GM21390 (cell line): ENCODE measurements at regions not wholly inside any gene's neighbourhood (a gene's known extent, or its start where the extent isn't known, plus 50 kb on each side); places are given as distances from the start of the nearest gene placed in this dataset.
"Not testable (repeated sequence)": the region's sequence is repeated elsewhere in the genome, so short reads cannot be mapped to it uniquely, and the experiment has no call there.

Source experiments
- ATAC-seq: cut with Tn5 transposase; IDR thresholded peaks from one replicate; pipeline ENCODE4 v1.9.1; 2021; ENCODE audit not compliant: unreplicated experiment

DNA sequence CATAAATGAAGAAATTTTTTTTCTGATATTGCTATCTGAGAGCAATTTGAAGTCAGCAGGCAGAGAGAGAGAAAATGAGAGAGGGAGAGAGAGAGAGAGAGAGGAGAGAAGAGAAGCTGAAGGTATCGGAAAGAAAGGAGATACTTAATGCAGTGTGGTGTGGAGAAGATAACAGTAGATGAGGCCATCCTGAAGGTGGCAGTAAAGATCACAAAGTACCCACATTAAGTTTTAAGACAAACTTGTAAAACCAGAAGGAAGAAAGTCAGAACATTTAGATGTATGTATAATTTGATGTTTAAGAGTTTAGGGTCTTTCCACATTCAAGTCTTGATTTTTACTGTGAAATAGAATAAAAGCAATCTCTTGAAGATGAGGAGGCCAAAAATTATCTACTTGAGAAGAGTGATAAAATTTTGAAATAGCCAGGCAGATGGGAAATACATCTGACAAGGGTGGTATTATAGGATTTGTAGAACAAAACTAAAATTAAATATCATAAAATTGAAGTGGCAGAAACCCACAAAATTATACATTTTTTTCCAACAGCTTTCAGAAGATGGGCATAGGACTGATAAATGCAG is 1753.4 kb downstream of the MRPL39 start:
- ATAC-seq = peak; percentile 60

DNA sequence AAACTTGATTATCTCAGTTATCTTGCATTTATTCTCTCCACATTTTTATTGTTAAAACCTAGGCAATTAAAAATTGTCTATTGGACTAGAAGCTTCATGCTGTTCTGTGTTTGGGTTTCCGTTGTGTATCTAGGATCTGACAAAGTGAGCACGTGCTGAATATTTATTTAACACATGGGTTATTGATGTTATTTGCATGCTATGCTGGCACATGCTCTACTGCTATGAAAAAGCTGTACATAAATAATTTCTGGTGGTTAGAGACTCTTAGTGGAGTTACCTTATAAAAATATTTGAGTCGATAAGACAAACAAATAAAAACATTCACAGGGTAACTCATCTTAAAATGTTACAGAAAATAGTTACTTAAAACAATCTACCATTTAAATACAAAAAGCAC is 1769.7 kb downstream of the MRPL39 start:
- no peak for ATAC-seq

DNA sequence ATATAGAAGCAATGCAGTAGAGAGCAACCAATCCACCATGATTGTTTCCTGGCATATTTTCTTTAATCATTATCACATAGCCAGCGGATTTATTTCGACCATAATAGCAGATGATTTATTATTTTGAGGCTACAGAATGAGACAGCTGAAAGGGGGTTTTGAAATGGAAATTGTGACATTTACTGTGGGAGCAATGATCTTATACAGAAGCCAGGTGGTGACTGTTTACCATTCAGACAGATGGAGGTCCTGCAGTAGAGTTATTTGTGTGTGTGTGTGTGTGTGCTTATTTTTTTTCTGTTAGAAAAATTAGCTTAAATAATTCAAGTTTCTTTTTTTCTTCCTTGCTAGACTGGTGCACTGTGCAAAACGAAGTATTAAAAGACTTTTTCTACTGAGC is 1784.5 kb downstream of the MRPL39 start:
- no peak for ATAC-seq

DNA sequence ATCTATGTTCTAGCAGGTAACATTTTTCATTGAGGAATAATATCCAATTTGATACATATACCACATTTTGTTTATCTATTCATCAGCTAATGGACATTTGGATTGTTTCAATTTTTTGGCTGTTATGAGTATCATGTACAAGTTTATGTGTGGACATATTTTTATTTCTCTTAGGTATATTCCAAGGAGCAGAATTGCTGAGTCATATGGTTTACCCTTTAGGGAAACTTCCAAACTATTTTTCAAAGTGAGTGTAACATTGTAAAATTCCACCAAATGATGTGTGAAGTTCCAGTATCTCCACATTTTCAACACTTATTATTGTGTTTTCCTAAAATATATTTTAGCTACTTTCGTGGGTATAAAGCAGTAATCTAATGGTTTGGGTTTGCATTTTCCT is 1789.9 kb downstream of the MRPL39 start:
- ATAC-seq = no peak

DNA sequence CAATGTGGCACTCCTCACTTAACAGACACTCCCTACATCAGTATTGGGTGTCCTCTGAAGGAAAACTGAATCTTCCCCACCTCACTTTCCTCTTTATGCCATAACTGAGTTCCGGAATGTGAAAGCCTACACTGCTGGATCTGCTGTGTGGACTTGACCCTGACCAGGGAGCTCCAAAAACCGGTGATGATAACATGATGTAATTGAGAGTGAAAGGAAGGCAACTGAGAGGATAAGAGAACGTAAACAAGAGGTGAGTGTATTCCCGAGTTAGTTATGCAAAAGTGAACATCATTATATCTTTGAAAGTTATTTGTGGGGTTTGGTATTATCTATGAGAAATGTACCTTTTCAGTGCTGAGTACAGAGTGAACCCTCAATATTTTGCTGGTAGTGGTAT is 1794.8 kb downstream of the MRPL39 start:
- ATAC-seq = no peak

DNA sequence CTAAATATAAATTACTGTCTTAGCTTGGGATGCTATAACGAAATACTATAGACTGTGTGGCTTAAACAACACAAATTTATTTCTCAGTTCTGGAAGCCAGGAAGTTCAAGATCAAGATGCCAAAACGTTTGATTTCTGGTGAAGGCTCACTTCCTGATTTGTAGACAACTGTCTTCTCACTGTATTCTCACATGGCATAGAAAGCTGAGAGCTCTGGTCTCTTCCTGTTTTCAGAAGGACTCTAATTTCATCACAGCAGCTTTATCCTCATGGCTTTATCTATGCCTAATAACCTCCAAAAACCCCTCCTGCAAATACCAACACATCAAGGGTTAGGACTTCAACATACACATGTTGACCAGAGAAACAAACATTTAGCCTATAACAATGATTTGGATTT is 1795.5 kb downstream of the MRPL39 start:
- ATAC-seq = no peak

DNA sequence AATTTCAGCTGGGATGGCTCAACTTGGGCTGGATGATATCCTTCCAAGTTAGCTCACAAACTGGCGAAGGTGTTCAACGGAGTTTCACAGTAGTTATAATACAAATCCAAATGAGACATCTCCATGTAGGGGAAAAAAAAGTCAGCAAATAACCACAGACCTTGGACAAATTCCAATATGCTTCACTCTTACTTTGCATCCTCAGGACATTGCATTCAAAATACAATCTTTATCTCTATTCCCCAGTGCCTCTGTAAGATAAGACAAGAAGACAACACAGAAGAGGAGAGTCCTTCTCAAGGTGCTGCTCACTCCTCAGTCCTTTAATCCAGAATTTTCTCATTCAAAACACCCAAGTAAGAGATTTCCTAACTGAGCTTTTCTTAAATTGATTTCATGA is 1797.7 kb downstream of the MRPL39 start:
- no peak for ATAC-seq

DNA sequence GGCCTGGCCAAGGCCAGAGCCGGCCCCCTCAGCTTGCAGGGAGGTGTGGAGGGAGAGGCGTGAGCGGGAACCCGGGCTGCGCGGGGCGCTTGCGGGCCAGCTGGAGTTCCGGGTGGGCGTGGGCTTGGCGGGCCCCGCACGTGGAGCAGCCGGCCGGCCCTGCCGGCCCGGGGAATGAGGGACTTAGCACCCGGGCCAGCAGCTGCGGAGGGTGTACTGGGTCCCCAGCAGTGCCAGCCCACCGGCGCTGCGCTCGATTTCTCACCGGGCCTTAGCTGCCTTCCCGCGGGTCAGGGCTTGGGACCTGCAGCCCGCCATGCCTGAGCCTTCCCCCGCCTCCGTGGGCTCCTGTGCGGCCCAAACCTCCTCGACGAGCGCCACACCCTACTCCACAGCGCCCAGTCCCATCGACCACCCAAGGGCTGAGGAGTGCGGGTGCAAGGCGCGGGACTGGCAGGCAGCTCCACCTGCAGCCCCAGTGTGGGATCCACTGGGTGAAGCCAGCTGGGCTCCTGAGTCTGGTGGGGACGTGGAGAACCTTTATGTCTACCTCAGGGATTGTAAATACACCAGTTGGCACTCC is 1800.2 kb downstream of the MRPL39 start:
- not testable (repeated sequence) for ATAC-seq

DNA sequence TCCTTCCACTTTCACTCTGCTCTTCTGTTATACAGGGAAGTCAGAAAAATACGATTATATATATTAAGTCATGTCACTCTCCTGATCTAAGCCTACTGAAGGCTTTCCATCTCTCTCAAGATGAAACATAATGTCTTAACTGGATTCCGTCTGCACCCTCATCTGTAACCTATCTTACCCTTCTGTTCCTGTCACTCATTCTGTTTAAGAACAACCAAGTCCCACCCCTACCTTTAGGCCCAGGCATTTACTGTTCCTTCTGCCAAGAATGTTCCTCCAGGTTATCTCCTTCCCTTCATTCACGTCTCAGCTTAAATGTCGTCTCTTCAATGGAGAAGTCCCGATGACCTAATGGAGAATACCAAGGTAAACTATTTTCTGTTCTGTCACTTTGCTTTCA is 1802.4 kb downstream of the MRPL39 start:
- ATAC-seq = no peak

DNA sequence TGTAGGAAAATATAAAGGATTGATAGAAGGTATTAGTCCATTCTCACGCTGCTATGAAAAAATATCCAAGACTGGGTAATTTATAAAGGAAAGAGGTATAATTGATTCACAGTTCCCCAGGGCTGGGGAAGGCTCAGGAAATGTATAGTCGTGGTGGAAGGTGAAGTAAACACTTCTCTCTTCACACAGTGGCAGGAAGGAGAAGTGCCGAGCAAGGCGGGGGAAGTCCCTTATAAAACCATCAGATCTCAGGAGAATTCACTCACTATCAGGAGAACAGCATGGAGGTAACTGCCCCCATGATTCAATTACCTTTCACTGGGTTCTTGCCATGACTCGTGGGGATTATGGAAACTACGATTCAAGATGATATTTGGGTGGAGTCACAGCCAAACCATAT is 1806.0 kb downstream of the MRPL39 start:
- ATAC-seq = no peak

DNA sequence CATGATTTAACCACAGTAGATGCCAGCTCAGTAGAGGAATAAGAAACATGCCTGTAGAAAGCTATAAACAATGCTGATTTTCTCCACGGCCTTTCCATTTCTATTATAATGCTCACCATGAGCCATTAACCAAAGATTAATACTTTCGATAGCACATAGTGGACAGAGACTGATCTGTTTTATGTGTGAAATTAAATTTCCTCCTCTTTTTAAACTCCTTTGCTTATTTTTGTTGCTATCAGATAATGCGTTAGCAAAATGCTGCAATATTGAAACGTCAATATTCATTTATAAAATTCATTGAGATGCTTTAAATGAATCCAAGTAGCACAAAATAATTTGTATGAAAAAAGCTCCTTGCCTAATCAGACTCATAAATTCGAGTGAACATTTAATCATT is 1807.9 kb downstream of the MRPL39 start:
- ATAC-seq = no peak

DNA sequence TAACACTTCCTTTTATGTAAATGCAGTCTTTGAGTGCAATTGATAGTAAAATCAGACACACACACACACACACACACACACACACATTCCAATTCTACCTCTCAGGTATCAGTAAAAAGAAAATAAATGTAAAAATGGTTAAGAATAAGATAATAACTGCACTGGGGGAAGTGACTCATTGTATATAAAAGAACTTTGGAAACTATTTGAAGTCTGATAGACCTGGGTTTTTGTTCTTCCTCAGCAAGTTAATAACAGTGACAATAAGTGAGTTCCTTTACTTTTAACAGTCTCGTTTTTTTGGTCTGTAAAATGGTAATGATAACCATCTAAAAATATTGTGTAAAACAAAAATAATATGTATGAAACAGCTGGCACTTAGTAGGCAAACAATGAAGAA is 1815.0 kb downstream of the MRPL39 start:
- no peak for ATAC-seq

DNA sequence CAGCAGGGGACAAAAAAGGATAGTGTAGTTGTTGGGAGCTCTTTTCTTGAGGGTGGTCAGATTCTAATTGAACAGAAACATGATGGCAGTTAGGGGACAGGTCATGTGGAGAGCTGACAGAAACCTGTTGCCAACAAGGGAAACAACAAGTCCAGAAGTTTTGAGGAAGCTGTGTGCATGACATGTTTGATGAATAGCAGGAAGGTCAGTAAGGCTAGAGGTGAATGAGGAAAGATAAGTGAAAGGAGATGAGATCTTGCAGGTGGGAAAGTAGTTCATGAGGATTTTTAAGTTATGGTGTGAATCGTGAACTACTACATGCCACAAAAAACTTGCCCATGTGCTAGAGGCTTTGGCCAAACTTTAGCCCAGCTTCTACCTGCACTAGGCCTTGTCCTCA is 1817.4 kb downstream of the MRPL39 start:
- no peak for ATAC-seq

DNA sequence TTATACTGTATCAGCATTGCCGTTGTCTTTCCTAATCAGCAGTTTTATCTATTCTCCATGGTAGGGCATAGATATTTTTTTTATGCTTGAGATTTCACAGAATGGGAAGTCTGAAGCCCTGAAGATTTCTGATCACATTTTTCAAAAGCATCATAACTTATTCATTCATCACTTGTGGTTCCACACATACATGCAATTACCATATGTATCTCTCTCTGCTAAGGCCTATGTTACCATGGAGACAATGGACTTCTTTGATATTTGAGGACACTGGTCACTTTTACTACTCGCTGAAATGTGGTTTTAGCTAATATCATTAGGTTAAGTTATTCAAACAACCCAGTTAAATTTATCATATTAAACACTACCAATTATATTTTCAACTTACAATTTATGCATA is 1827.0 kb downstream of the MRPL39 start:
- no peak for ATAC-seq

DNA sequence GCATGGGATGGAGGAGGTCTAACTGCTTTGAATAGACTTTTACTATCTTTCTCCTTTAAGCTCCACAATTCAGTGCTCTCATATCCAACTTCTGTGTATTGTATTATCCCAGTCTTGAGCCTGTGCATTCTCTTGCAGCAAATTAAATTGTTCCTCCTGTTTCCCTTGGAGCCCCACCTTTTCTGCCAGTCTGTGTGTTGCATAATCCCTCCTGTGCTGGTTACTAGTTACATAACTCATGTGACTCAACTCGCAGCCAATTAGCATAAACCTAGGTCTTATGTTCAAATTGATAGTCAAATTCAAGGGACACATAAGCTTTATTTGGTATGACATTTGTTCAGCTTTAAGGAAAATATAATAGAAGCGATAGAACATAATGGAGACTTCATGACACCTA is 1863.5 kb downstream of the MRPL39 start:
- no peak for ATAC-seq

DNA sequence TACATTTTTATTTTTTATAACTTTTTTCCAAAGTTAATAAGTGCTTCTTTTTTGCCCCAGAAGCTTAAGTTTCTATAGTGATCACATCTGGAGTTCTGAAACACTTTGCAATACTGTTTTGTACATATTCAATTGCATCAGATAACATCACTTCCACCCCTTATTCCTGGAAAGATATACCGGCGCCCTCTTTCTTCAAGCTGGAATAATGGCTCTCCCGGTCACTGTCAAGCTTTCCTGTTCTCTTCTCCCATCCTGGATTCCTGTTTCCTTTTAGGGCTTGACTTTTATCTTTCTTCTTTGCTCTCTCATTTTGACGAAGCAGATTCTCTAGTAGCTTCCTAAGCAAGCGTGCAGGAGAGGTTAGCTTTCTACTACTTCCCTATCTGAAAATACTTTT is 1866.8 kb downstream of the MRPL39 start:
- ATAC-seq = no peak

DNA sequence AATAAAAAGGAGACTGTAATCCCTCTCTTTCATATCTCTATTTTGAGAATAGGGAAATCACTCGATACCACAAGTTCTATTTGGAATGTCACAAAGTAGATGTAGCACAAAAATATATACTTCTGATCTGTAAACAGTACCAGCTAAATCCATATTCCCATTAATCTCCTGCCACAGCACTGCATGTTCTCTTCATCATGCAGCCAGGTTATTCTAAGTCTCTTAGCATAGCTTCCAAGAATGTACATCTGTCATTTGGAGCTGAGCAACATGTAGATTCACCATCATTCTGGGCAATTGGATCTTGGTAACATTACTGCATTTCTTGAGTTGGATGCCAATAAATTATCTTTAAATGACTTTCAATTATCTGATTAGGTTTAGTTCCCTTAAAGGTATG is 1874.5 kb downstream of the MRPL39 start:
- no peak for ATAC-seq

DNA sequence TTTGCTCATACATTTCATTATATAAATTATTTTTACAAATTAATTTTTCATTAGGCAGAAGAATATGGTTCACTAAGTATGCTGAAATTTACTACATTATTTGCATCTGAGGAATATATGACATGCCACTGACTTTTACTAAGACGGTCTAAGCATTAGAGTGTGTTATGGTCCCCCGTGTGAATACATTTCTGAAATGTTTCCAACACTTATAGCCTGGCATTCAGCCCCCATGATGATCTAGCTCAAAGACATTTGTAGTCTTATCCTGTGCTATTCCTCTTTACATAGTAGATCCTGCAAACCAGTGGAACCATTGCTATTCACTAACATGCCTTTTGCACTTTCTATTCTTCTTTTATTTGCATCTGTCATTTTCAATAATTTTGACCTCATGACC is 1878.0 kb downstream of the MRPL39 start:
- no peak for ATAC-seq

DNA sequence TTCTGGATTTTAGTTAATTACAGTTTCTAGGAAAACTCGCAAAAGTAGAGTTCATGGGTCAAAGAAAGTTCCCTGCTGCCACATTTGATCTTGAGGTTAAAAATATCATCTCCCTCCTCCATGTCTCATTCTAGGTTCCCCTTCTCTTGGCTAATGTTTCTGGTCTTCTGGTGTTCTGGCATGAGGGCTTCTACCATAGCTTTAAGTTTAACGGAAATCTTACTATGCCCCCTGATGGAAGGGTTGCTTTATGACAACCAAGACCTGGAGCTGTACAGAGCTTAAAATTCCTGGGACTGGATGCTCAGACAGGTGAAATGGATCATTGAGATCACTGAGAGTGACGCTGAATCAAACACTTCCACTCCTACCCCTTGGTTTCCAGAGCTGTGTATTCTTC is 1881.7 kb downstream of the MRPL39 start:
- ATAC-seq = no peak

DNA sequence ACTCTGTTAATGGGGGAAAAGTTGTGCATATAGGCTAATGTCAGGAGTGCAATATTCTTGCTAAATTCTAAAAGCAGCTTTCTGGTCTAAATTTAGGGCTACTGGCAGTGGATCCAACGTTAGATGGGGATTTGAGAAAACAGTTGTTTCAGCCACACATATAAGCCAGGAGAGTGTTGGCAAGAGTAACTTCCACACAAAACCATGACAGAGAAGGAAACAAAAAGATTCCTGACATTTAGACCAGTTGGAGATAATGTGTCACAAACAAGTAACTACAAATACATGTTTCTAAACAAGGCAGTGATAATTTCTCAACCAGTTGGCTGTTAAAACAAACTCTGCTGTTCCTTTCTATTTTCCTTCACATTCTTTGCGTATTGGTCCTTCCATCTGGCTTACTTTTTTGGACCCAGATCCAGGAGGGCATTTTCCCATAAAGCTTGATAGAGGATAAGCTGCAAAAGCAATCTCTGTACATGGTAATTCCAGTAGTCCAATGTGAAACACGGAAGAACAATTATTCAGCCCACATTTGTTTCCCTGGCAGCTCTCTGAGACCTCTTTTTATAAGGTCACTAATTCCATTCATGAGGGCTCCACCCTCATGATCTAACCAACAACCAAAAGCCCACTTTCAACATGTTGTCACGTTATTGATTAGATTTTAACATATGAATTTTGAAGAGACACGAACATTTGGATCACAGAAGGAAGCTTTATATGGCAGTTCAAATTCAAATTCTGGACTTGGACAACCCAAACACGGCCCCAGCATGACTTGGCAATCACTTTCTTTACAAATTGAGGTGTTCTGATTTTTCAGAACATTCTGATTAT is 1888.6 kb downstream of the MRPL39 start:
- ATAC-seq = no peak

DNA sequence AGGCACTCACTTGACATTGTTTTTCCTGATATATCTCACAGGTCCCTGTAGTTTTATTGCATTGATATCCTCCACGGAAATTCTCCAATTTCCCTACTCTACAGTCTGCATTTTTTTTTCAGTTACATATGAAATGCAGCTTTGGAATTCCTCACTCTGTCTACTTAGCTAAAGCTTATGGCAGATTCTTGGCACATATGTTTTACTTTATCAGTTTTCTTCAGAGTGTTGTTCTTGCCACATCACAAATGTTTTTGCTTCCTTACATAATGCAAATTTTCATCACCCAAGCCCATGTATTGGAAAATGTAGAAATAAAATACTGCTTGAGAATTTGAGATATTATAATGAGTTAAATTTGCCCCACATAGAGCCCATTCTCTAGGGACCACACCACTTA is 1895.1 kb downstream of the MRPL39 start:
- ATAC-seq = no peak

DNA sequence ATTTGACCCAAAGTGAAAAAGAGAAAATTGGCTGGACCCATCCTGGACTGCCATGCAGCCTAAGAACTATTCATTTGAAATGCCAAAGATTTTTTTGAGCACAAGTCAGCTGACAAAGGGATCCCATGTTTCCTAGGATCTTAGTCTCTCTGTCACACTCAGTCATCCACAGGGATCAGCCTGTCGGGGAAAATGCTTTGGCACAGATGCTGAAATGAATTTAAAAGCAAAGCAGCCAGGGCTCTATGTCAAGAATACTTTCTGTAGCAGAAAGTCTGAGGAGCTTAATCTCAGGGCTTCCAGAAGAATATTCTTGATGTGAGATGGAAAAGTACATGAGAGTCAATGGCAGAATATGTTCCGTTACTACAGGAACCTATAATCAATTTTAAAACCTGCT is 1900.8 kb downstream of the MRPL39 start:
- no peak for ATAC-seq

DNA sequence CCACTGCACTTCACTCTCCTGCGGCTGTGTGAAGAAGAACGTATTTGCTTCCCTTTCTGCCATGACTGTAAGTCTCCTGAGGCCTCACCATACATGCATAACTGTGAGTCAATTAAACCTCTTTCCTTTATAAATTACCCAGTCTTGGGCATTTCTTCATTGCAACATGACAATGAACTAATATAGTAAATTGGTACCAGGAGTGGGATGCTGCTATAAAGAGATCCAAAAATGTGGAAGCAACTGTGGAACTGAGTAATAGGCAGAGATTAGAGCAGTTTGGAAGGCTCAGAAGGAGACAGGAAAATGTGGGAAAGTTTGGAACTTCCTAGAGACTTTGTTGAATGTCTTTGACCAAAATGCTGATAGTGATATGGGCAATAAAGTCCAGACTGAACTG is 1907.9 kb downstream of the MRPL39 start:
- no peak for ATAC-seq
